MCF 10A (cell line): ENCODE measurements at regions not wholly inside any gene's neighbourhood (a gene's known extent, or its start where the extent isn't known, plus 50 kb on each side); places are given as distances from the start of the nearest gene placed in this dataset.
"Not testable (repeated sequence)": the region's sequence is repeated elsewhere in the genome, so short reads cannot be mapped to it uniquely, and the experiment has no call there.

Experiments used
- BruUV-seq: library from RNA; stranded (reverse); fragments of 400-500 nt; replicated peaks from 2 replicates; lab custom pipeline; 2021; lab: Mats Ljungman, UMichigan
- CTCF ChIA-PET: fragments of 300-600 bp; sonication (Branson Sonifier 250); formaldehyde crosslinking; extraction: SDS; loops from one replicate; lab custom pipeline; 2021; ENCODE audit warnings: antibody characterized with exemption, inconsistent platforms; lab: Yijun Ruan, JAX
- POLR2A ChIA-PET: fragments of 300-600, 350-650 bp; sonication (Branson Sonifier 250); formaldehyde crosslinking; extraction: SDS; loops from one replicate; lab custom pipeline; 2020; ENCODE audit warnings: antibody characterized with exemption, inconsistent platforms; lab: Yijun Ruan, JAX
- DNase-seq: peaks from one replicate; pipeline ENCODE4 v3.0.0-alpha.2; 2018; ENCODE audit not compliant: unreplicated experiment
- H3K27ac Mint-ChIP-seq: one replicate; pipeline ENCODE4 v1.8.0; 2022; ENCODE audit warnings: mild to moderate bottlenecking, low read depth, mixed read lengths; ENCODE audit not compliant: unreplicated experiment
- H3K27me3 Mint-ChIP-seq: one replicate; pipeline ENCODE4 v1.8.0; 2022; ENCODE audit warnings: mixed read lengths; ENCODE audit not compliant: insufficient read depth, unreplicated experiment
- H3K36me3 Mint-ChIP-seq: one replicate; pipeline ENCODE4 v1.8.0; 2022; ENCODE audit warnings: mild to moderate bottlenecking, moderate library complexity, mixed read lengths; ENCODE audit not compliant: insufficient read depth, unreplicated experiment
- H3K4me1 Mint-ChIP-seq: one replicate; pipeline ENCODE4 v1.8.0; 2022; ENCODE audit warnings: mixed read lengths; ENCODE audit not compliant: insufficient read depth, unreplicated experiment
- H3K4me3 Mint-ChIP-seq: one replicate; pipeline ENCODE4 v1.8.0; 2022; ENCODE audit warnings: mild to moderate bottlenecking, moderate library complexity, mixed read lengths; ENCODE audit not compliant: unreplicated experiment
- H3K9me3 Mint-ChIP-seq: one replicate; pipeline ENCODE4 v1.8.0; 2022; ENCODE audit warnings: mixed read lengths; ENCODE audit not compliant: unreplicated experiment
- intact Hi-C: fragments of 100-400 bp; cut with micrococcal nuclease; formaldehyde crosslinking; loops from 2 replicates; pipeline ENCODE4 v1.14.1; 2022
- TF ChIP-seq, protein P1 (sequence below): fragments of 200-600 bp; IDR thresholded peaks from one replicate; pipeline ENCODE4 v1.8.0; 2022; ENCODE audit warnings: antibody characterized with exemption, mild to moderate bottlenecking; ENCODE audit not compliant: unreplicated experiment

DNA sequence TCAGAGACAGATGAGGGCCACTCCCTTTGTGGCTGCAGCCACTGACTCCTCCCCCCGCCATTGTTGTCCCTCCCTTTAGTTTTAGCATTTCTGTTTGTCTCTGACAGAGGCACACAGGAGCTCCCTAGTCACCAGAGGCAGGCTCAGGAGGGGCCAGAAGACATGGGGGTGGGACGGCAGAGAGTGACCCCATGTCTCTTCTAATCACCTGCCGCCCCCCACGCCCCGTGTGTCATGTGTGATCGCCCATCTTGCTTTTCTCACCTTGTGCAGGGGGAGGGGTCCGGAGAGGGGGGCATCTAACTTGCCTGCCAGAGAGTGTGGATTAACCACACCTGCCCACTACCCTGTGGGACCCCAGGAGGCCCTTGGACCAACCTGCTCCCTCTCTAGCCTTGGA, 246.7 kb upstream of the TP53TG3C start:
- H3K36me3 Mint-ChIP-seq, H3K27ac Mint-ChIP-seq, DNase-seq, POLR2A ChIA-PET, H3K27me3 Mint-ChIP-seq, intact Hi-C loops, H3K9me3 Mint-ChIP-seq, H3K4me3 Mint-ChIP-seq, H3K4me1 Mint-ChIP-seq, BruUV-seq, CTCF ChIA-PET: not testable (repeated sequence)

DNA sequence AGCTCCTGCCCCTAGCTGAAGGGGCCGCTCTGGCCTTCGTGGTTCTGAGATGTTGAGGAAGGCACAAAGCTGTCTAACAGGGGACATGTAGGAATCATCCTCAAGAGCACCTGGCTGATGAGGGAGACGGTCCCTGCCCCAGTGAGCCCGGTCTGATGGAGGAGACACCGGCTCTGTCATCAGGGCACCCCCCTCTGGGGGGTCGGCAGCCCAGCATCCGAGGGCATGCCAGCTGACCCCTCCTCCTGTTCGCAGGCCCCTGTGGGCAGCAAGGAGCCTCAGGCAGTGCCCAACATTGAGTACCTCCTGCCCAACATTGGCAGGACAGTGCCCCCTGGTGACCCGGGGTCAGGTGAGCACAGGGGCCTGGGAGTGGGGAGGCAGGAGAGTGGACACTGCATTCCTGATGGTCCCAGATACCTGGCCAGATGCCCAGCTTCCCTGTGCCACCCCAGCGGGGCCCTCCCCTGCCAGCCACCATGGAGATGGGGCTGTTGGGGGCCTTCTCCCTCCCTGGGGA, 247.9 kb upstream of the TP53TG3C start:
- H3K4me3 Mint-ChIP-seq, BruUV-seq, H3K27ac Mint-ChIP-seq, H3K4me1 Mint-ChIP-seq, CTCF ChIA-PET, DNase-seq, intact Hi-C loops, H3K36me3 Mint-ChIP-seq, H3K9me3 Mint-ChIP-seq, H3K27me3 Mint-ChIP-seq, POLR2A ChIA-PET: not testable (repeated sequence)

DNA sequence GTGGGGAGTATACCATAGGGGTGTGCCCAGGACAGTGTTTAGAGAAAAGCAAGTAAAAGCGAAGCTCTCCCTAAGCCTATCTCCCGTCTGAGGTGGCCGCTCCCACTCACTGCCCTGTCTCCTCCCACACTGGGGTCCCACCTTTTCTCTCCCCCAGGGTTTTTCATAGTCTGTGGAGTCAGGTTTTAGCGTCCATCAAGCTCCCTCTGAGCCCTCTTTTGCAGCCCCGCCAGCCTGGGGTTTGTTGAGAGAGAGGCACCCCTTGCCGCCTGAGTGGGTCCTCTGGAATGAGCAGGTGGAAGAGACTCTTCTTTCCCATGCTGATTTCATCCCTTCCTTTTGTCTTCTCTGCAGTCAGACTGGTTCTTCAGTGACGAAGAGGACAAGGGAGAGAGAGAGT, 248.7 kb upstream of the TP53TG3C start:
- POLR2A ChIA-PET, intact Hi-C loops, H3K36me3 Mint-ChIP-seq, H3K27me3 Mint-ChIP-seq, H3K4me1 Mint-ChIP-seq, BruUV-seq, DNase-seq, CTCF ChIA-PET, H3K27ac Mint-ChIP-seq, H3K9me3 Mint-ChIP-seq, H3K4me3 Mint-ChIP-seq: not testable (repeated sequence)

DNA sequence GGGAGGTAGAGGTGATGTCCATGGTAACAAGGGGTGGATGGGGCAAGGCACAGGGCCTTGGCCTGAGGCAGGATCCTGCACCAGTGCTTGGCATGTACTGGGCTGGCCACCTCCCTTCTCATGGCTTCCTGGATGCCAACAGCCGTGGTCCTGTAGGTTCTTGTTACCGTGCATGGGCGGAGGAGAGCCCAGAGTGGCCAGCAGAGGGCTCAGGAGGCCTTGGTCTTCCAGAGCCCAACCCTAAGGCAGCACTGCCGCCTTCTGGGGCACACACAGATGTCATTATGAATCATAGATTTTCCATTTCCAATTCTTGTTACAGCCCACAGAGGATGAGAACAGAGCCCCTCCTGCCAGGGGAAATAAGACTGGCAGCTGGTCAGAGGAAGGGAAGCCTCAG, 254.2 kb upstream of the TP53TG3C start:
- H3K4me3 Mint-ChIP-seq, H3K4me1 Mint-ChIP-seq, H3K9me3 Mint-ChIP-seq, POLR2A ChIA-PET, H3K27me3 Mint-ChIP-seq, intact Hi-C loops, CTCF ChIA-PET, BruUV-seq, DNase-seq, H3K27ac Mint-ChIP-seq, H3K36me3 Mint-ChIP-seq: not testable (repeated sequence)

DNA sequence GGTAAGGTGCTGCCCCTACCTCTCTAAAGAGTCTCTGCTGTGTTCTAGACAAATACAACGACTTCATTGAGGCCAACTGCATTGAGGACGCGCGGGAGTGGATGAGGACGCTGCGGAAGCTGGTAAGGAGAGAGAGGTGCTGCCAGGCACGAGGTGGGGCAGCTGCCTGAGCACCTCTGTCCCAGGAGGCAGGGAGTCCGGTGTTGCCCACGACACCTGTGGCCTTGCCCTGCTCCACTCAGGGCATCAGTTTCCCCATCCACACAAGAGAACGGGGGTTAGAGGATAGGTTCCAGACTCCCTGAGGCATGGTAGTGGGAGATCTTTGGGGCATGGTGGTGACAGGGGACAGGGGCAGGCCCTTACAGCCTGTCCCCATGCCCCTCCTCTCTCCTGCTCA, 256.1 kb upstream of the TP53TG3C start:
- CTCF ChIA-PET, H3K4me1 Mint-ChIP-seq, H3K27me3 Mint-ChIP-seq, BruUV-seq, H3K4me3 Mint-ChIP-seq, H3K36me3 Mint-ChIP-seq, H3K9me3 Mint-ChIP-seq, H3K27ac Mint-ChIP-seq, intact Hi-C loops, POLR2A ChIA-PET, DNase-seq: not testable (repeated sequence)

DNA sequence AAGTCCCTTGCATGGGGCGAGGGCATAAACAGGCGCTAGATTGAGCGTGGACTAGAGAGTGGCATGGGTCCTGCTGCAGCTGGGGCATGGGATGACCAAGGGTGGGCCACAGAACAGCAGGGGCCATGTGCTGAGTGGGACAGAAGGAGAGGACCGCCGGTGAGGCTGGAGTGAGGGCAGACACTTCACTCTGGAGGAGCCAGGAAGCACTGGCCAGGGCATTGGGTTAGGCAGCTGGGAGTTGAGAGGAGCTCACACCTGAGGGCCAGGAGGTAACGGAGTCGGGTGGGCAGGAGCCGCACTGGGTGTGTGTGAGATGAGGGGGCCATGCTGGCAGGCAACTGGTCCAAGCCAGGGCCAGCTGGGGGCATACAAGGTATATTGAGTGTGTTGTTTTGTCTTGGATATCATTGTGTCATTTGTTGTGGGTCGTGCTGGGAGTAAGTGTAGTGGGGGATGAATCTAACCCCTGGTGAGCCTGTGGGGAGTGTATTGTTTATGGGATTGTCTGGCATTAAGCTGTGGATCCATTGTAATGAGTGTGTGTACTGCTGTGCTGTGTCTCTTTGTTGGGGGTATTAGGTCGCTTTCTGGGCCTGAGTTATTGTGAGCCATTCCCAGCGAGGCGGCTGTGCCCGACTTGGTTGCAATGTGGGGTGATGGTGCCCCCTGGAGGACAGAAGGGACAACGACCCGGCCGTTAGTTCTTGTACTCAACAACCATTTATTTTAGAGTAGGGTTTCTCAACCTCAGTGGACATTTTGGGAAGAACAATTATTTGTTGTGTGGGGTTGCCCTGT, 256.5 kb upstream of the TP53TG3 start:
- intact Hi-C loops: not testable (repeated sequence)

DNA sequence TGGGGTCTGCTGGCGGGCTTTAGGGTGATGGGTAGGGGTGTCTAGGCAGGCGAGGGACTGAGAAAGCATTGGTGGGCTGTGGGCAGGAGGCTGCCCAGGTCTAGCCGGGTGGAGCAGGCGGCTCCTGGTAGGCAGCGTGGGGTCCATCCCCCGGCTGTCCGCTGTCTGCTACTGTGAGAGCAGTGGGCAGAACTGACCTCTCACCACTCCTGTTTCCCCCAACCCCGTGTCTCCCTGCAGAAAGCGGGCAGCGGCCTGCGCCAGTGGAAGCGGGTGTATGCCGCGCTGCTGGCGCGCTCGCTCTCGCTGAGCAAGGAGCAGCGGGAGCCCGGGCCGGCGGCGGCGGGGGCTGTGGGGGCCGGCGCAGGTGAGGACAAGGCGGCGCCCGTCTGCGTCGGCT, 249.2 kb upstream of the TP53TG3 start:
- H3K9me3 Mint-ChIP-seq, intact Hi-C loops, H3K27me3 Mint-ChIP-seq, H3K4me3 Mint-ChIP-seq, H3K4me1 Mint-ChIP-seq, DNase-seq, POLR2A ChIA-PET, BruUV-seq, H3K27ac Mint-ChIP-seq, CTCF ChIA-PET, H3K36me3 Mint-ChIP-seq: not testable (repeated sequence)

More for the DNA sequence above, 256.5 kb upstream of the TP53TG3 start:
- H3K4me1 Mint-ChIP-seq, CTCF ChIA-PET, H3K27me3 Mint-ChIP-seq, H3K27ac Mint-ChIP-seq, BruUV-seq, POLR2A ChIA-PET, DNase-seq, H3K9me3 Mint-ChIP-seq, H3K36me3 Mint-ChIP-seq, H3K4me3 Mint-ChIP-seq: not testable (repeated sequence)
- TF ChIP-seq, protein P1, sequence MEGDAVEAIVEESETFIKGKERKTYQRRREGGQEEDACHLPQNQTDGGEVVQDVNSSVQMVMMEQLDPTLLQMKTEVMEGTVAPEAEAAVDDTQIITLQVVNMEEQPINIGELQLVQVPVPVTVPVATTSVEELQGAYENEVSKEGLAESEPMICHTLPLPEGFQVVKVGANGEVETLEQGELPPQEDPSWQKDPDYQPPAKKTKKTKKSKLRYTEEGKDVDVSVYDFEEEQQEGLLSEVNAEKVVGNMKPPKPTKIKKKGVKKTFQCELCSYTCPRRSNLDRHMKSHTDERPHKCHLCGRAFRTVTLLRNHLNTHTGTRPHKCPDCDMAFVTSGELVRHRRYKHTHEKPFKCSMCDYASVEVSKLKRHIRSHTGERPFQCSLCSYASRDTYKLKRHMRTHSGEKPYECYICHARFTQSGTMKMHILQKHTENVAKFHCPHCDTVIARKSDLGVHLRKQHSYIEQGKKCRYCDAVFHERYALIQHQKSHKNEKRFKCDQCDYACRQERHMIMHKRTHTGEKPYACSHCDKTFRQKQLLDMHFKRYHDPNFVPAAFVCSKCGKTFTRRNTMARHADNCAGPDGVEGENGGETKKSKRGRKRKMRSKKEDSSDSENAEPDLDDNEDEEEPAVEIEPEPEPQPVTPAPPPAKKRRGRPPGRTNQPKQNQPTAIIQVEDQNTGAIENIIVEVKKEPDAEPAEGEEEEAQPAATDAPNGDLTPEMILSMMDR: peak; percentile 16

DNA sequence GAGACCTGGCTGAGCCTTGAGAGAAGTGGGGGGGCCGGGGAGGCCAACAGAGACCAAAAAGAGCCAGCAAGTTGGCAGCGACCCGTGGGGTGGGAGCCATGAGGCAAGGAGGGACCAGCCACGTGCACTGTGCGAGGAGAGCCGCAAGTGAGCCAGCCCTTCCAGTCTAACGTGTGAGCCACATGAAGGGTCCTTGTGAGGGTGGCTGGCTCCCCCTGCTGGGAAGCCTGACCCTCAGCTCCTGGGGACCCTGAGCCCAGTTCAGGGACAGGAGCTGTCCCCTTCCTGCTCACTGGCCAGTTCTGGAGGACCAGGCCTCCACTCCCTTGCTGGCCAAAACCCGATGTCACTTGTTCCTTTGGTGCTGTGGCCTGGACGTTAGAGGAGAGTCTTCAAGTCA, 246.6 kb upstream of the TP53TG3 start:
- H3K4me3 Mint-ChIP-seq, H3K27me3 Mint-ChIP-seq, intact Hi-C loops, H3K4me1 Mint-ChIP-seq, H3K36me3 Mint-ChIP-seq, POLR2A ChIA-PET, H3K27ac Mint-ChIP-seq, BruUV-seq, CTCF ChIA-PET: not testable (repeated sequence)
- H3K9me3 Mint-ChIP-seq: peaks cover 13% of the 10 kb centered on the region
- DNase-seq: peak; percentile 0
